GM19324 (cell line): ENCODE measurements at regions not wholly inside any gene's neighbourhood (a gene's known extent, or its start where the extent isn't known, plus 50 kb on each side); places are given as distances from the start of the nearest gene placed in this dataset.

Experiments used
- ATAC-seq: cut with Tn5 transposase; IDR thresholded peaks from one replicate; pipeline ENCODE4 v1.9.1; 2021; ENCODE audit warnings: mild to moderate bottlenecking, moderate library complexity; ENCODE audit not compliant: unreplicated experiment, low FRiP score

- no peak for ATAC-seq
Measured at GRCh38 chr17:33749171-33749570, 456.1 kb upstream of the ASIC2 start.

- no peak for ATAC-seq
Measured at GRCh38 chr17:33750943-33751701, 458.0 kb upstream of the ASIC2 start.

- no peak for ATAC-seq
Measured at GRCh38 chr17:33751702-33752065, 458.6 kb upstream of the ASIC2 start.

- no peak for ATAC-seq
Measured at GRCh38 chr17:33753452-33753851, 460.4 kb upstream of the ASIC2 start.

GRCh38 chr17:33756021-33756420 is 462.9 kb upstream of the ASIC2 start:
- ATAC-seq, result no peak

GRCh38 chr17:33765871-33766270 is 472.8 kb upstream of the ASIC2 start:
- no peak for ATAC-seq

- no peak for ATAC-seq
Measured at GRCh38 chr17:33766721-33767120, 473.6 kb upstream of the ASIC2 start.

GRCh38 chr17:33769066-33769465 is 476.0 kb upstream of the ASIC2 start:
- ATAC-seq, result no peak

GRCh38 chr17:33776304-33776703 is 478.8 kb upstream of the CCL2 start:
- ATAC-seq, result no peak

- ATAC-seq, result no peak
Measured at GRCh38 chr17:33776903-33777302, 478.2 kb upstream of the CCL2 start.

- ATAC-seq, result no peak
Measured at GRCh38 chr17:33777674-33778073, 477.4 kb upstream of the CCL2 start.

GRCh38 chr17:33778505-33779233 is 476.4 kb upstream of the CCL2 start:
- no peak for ATAC-seq

- ATAC-seq, result no peak
Measured at GRCh38 chr17:33779234-33779591, 475.9 kb upstream of the CCL2 start.

GRCh38 chr17:33785281-33785680 is 469.8 kb upstream of the CCL2 start:
- no peak for ATAC-seq

- no peak for ATAC-seq
Measured at GRCh38 chr17:33786478-33786877, 468.6 kb upstream of the CCL2 start.

GRCh38 chr17:33789658-33790057 is 465.4 kb upstream of the CCL2 start:
- no peak for ATAC-seq

GRCh38 chr17:33797181-33797580 is 457.9 kb upstream of the CCL2 start:
- no peak for ATAC-seq

- no peak for ATAC-seq
Measured at GRCh38 chr17:33798308-33798707, 456.8 kb upstream of the CCL2 start.

- ATAC-seq, result no peak
Measured at GRCh38 chr17:33802349-33803198, 452.5 kb upstream of the CCL2 start.

GRCh38 chr17:33803199-33803685 is 451.8 kb upstream of the CCL2 start:
- ATAC-seq, result no peak

GRCh38 chr17:33803686-33804085 is 451.4 kb upstream of the CCL2 start:
- no peak for ATAC-seq
